ENCODE measurements at regions not wholly inside any gene's neighbourhood (a gene's known extent, or its start where the extent isn't known, plus 50 kb on each side); places are given as distances from the start of the nearest gene placed in this dataset.

DNA sequence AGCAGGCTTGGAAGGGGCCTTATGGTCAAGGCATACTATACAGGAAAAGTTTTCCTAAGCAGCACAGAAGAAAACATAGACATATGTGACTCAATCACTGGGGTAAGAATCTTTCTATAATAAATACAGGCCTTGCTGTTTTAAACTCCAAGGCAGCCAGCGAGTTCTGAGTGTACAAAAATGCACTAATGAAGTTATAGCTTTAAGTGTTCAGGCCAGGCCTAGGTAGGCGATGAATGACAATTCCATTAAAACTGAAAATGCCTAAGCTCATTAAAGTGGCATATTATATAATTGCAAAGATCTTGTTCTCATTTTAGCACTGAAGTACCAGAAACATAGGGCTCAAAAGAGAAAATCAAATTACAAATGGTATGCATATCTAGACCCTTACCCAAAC is 716.4 kb upstream of the HS3ST1 start:
- TF ChIP-seq CHD2 (IDR thresholded peaks at IDR 0.05; ENCODE audit: low read length, partially characterized antibody), result no peak
- TF ChIP-seq, protein P1, sequence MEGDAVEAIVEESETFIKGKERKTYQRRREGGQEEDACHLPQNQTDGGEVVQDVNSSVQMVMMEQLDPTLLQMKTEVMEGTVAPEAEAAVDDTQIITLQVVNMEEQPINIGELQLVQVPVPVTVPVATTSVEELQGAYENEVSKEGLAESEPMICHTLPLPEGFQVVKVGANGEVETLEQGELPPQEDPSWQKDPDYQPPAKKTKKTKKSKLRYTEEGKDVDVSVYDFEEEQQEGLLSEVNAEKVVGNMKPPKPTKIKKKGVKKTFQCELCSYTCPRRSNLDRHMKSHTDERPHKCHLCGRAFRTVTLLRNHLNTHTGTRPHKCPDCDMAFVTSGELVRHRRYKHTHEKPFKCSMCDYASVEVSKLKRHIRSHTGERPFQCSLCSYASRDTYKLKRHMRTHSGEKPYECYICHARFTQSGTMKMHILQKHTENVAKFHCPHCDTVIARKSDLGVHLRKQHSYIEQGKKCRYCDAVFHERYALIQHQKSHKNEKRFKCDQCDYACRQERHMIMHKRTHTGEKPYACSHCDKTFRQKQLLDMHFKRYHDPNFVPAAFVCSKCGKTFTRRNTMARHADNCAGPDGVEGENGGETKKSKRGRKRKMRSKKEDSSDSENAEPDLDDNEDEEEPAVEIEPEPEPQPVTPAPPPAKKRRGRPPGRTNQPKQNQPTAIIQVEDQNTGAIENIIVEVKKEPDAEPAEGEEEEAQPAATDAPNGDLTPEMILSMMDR (IDR thresholded peaks at IDR 0.05), result no peak
- no peak for TF ChIP-seq HOXB5 (CRISPR knock-in tag; IDR thresholded peaks at IDR 0.05)
- TF ChIP-seq KDM5A (IDR thresholded peaks at IDR 0.05), result no peak
- TF ChIP-seq, protein P2, sequence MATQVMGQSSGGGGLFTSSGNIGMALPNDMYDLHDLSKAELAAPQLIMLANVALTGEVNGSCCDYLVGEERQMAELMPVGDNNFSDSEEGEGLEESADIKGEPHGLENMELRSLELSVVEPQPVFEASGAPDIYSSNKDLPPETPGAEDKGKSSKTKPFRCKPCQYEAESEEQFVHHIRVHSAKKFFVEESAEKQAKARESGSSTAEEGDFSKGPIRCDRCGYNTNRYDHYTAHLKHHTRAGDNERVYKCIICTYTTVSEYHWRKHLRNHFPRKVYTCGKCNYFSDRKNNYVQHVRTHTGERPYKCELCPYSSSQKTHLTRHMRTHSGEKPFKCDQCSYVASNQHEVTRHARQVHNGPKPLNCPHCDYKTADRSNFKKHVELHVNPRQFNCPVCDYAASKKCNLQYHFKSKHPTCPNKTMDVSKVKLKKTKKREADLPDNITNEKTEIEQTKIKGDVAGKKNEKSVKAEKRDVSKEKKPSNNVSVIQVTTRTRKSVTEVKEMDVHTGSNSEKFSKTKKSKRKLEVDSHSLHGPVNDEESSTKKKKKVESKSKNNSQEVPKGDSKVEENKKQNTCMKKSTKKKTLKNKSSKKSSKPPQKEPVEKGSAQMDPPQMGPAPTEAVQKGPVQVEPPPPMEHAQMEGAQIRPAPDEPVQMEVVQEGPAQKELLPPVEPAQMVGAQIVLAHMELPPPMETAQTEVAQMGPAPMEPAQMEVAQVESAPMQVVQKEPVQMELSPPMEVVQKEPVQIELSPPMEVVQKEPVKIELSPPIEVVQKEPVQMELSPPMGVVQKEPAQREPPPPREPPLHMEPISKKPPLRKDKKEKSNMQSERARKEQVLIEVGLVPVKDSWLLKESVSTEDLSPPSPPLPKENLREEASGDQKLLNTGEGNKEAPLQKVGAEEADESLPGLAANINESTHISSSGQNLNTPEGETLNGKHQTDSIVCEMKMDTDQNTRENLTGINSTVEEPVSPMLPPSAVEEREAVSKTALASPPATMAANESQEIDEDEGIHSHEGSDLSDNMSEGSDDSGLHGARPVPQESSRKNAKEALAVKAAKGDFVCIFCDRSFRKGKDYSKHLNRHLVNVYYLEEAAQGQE (IDR thresholded peaks at IDR 0.05), result no peak
- no peak for TF ChIP-seq MAFK (IDR thresholded peaks at IDR 0.05; ENCODE audit: partially characterized antibody)
- no peak for TF ChIP-seq KDM1A (IDR thresholded peaks at IDR 0.05; ENCODE audit: low read depth)
- TF ChIP-seq, protein P3, sequence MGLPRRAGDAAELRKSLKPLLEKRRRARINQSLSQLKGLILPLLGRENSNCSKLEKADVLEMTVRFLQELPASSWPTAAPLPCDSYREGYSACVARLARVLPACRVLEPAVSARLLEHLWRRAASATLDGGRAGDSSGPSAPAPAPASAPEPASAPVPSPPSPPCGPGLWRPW (IDR thresholded peaks at IDR 0.05), result no peak
- no peak for TF ChIP-seq TP53 (CRISPR knock-in tag; IDR thresholded peaks at IDR 0.05)
- no peak for TF ChIP-seq HOXA7 (CRISPR knock-in tag; IDR thresholded peaks at IDR 0.05)
- no peak for TF ChIP-seq EP300 (IDR thresholded peaks at IDR 0.05)
